ENCODE measurements at regions not wholly inside any gene's neighbourhood (a gene's known extent, or its start where the extent isn't known, plus 50 kb on each side); places are given as distances from the start of the nearest gene placed in this dataset.

- Histone ChIP-seq H4K20me1 (replicated peaks; ENCODE audit: control insufficient read depth, insufficient read depth, low read length) (no peaks in the 10 kb centered on the region), H3K4me3 (no peak overlapping the region), H3K9me1 (ENCODE audit: control insufficient read depth, insufficient read depth, low read length) (no peaks in the 10 kb centered on the region), H3K27me3 (ENCODE audit: control insufficient read depth in 2 of 2, insufficient read depth in 2 of 2, low read length in 2 of 2) (no peaks in the 10 kb centered on the region), H3K4me1 (replicated peaks in 1 of 2; ENCODE audit: control insufficient read depth in 2 of 2, insufficient read depth in 2 of 2, low read length in 2 of 2) (no peaks in the 10 kb centered on the region), H2AFZ (ENCODE audit: low read depth, low read length) (no peak overlapping the region), H3K9me3 (replicated peaks; ENCODE audit: control insufficient read depth, insufficient read depth, low read depth, low read length) (no peaks in the 10 kb centered on the region), H3K79me2 (ENCODE audit: control insufficient read depth, insufficient read depth, low read length) (no peaks in the 10 kb centered on the region), H3K36me3 (ENCODE audit: control insufficient read depth, insufficient read depth, low read length) (no peaks in the 10 kb centered on the region), H3K27ac (ENCODE audit: extremely low read depth, low read depth, low read length) (no peak overlapping the region), H3K9ac (ENCODE audit: insufficient read depth in 1 of 2, low read depth in 2 of 2, low read length in 2 of 2) (no peak overlapping the region), H3K4me2 (ENCODE audit: insufficient read depth, low read length) (no peak overlapping the region)
- DNase-seq (ENCODE audit: extremely low read depth in 1 of 4, low spot score in 3 of 4), result no peak
- intact Hi-C loops (cut with micrococcal nuclease), result no loop called here
- TF ChIP-seq NFRKB (IDR thresholded peaks at IDR 0.05; ENCODE audit: low read depth) (no peak), SMAD4 (CRISPR knock-in tag; conservative IDR thresholded peaks at IDR 0.05) (no peak), RFX7 (CRISPR knock-in tag; IDR thresholded peaks at IDR 0.05) (no peak), CBX2 (IDR thresholded peaks at IDR 0.05; ENCODE audit: insufficient read depth, low read length, poor library complexity, severe bottlenecking) (no peak), TEAD2 (tag; IDR thresholded peaks at IDR 0.05) (no peak), ZNF212 (CRISPR knock-in tag; IDR thresholded peaks at IDR 0.05) (no peak), CBX8 (IDR thresholded peaks at IDR 0.05; ENCODE audit: borderline replicate concordance, extremely low read depth, low read depth, low read length, poor library complexity, severe bottlenecking) (no peak)
- in situ Hi-C loops (cut with MboI), result no loop called here
- 0% methylated on average over 2 of the region's 2 CpGs for WGBS (ENCODE audit: insufficient coverage, low coverage, missing lambda C conversion rate)
- ATAC-seq, result no peak
- BruUV-seq (replicated peaks), result no TSS peak
- ChIA-PET POLR2A (no interaction called here), CTCF (ENCODE audit: low intra/inter-chr PET ratio) (no interaction called here)
- no peak for FAIRE-seq
These were observed 611.0 kb downstream of the TSN start for GRCh38 chr2:122366427-122366826.
